Posterior cingulate gyrus (tissue), 11 donors: ENCODE measurements at regions not wholly inside any gene's neighbourhood (a gene's known extent, or its start where the extent isn't known, plus 50 kb on each side); places are given as distances from the start of the nearest gene placed in this dataset.

Experiments used
- DNase-seq, 10 donors: peaks; one replicate each; pipeline versions ENCODE4 v3.0.0 to v3.0.0-alpha.2; 2020 to 2021; ENCODE audit warnings: mixed read lengths in 3 of 10
- intact Hi-C: fragments of 100-400 bp; cut with DNase I; formaldehyde crosslinking; loops from one replicate; pipeline ENCODE4 v1.15.1; 2023

- intact Hi-C loops = no loop called here
- DNase-seq = peak in 1 of 10 donors; percentile 4
Observed at GRCh38 chr17:34527908-34528470, 51.4 kb upstream of the TMEM132E start.

DNA sequence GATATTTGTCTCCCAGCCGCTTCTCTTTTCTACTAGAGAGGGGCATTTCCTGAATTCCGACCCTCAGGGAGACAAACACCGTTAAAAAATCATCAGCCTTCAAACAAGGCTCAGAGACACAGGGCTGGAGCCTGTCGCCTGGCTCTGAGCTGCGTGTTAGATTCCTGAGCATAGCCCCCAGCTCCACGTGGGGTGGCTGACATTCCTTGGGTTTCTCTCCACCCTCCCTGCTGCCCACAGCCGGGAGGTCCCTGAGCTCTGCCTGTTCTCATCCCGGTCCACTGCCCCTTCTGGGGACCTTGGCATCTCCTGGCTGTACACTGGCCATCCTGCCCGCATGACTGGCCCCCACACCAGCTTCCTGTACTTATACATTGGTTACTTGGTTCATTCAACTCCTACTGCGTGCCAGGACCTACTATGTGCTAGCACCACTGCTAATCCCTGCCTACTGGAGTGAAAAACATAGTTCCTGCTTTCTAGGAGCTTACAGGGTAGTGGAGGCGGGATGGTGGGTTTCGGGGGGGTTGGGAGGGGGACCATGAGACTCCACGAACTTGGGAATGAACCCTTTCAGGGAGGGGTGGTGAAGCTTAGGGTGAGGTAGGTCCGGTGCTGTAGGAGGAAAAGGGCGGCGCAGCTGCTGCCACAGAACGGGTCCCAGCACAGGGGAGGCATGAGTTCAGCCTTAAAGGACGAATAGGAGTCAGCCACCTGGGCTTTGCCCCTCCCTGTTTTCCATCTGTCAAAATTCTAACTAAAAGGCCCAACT lies 52.1 kb upstream of the TMEM132E start:
- intact Hi-C loops = no loop called here
- no peak for DNase-seq

GRCh38 chr17:34525651-34526050 lies 53.7 kb upstream of the TMEM132E start:
- intact Hi-C loops = no loop called here
- no peak for DNase-seq

GRCh38 chr17:34521955-34522354 lies 57.4 kb upstream of the TMEM132E start:
- intact Hi-C loops = no loop called here
- no peak for DNase-seq

- intact Hi-C loops = no loop called here
- DNase-seq = peak in 1 of 10 donors; percentile 9
Observed at GRCh38 chr17:34519282-34519681, 60.1 kb upstream of the TMEM132E start.

DNA sequence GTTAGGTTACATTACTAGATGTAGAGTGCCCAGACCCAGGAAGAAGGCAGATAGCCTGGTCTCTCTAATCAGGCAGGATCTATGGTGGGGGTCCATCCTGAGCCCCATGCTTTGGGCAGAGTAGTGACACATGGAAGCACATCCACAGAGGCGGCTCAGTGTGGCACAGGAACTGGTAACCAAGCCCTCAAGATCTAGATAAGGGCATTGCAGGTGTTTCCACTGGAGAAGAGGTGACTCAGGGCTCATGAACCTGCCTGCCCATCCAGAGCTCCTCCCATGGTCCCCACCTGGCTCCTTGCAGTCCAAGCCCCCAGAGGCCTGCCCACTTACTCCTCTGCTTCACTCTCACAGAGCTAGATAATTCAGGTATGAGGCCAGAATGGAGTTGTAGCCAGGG lies 62.0 kb upstream of the TMEM132E start:
- intact Hi-C loops = no loop called here
- no peak for DNase-seq

DNA sequence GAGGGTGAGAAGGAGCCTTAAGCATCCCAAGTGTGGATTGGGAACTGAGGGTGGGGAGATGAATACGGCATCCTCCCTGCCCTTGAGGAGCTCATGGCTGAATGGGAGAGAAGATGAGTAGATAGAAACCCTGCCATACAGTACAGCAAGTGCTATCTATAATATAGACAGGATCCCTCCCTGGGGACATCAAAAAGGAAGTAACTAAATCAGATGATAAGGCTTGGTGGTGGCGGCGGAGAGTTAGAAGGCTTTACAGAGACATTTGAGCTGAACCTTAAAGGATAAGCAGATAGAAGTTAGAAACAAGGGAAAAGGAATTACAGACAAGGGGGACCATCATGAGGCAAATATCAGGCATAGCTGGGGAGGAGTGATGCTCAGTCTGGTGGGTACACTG lies 67.5 kb upstream of the TMEM132E start:
- no peak for DNase-seq
- intact Hi-C loops = no loop called here

DNA sequence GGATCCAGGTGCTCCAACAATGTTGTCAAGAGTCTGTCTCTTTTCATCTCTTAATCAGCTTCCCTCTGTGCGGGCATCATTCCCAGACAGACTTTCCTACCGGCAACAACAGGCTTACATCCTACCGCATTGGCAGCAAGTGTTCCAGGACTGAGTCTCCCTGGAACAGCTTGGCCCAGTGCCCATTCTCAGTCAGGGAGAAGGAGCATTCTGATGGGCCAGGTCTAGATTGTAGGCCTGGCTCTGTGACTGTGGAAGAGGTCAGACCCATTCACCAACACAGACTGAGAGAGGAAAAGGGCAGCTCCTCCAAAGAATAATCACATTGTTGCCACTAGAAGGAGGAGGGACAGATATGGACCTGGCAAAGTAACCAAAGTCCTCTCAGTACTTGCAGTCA lies 68.1 kb upstream of the TMEM132E start:
- peak in 1 of 10 donors; percentile 14 for DNase-seq
- intact Hi-C loops = no loop called here

DNA sequence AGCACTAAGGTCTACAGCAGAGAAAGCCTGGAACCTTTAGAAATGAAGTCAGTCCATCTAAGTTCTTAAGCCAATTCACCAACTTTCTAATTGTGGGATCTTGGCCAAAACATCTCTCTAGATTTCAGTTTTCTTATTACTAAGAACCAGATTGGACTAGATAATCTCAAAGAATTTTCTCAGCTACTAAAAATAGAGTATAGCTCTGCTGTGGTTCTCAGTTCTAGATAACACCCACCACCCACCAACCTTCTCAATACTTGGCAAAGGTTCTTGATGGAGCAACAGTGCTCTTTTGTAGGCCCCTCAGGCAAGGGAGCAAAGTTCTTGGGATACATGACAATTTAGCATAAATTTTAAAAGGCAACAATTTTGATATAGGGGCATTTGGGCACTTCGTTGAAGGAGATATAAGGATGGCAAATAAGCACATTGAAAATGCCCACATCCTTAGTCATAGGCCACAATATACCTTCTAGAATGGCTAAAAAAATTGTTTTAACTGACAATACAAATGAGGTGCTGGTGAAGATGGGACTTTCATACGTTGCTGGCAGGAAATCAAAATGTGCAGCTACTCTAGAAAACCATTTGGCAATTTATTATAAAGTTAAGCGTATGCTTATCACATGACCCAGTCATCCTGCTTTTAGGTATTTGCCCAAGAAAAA lies 74.4 kb upstream of the TMEM132E start:
- intact Hi-C loops = no loop called here
- no peak for DNase-seq

DNA sequence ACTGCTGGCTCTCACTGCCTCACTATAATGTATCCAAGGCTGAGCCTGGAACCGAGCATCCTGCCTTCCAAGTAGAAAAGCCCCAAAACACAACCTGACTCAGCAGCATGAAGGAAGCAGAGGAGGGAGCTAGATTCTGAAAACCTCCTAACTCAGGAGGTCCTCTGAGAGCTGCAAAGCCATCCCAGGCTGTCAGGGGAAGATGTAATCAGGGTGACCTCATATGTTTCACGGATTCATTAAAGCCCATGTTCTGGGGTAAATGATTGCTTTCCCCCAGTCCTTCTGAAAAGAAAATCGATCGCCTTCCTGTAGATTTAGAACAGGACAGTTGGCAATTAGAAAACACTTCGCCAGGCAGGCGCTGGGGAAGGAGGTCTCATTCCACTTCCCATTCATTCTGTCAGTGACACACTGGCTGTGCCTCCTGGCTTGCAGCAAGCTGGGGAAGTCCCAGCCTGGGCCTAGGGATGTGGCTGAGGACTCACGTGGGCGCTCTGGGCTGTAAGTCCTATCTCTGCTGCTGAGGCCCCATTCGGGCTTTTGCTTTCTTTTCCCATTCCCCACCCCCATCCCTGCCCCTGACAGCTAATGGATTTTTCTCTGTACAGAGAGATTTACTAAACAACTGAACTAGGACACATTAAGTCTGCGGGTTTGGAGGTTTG lies 75.7 kb upstream of the TMEM132E start:
- peak in 3 of 10 donors; percentile 10 to 85 (median 27) for DNase-seq
- intact Hi-C loops = no loop called here

DNA sequence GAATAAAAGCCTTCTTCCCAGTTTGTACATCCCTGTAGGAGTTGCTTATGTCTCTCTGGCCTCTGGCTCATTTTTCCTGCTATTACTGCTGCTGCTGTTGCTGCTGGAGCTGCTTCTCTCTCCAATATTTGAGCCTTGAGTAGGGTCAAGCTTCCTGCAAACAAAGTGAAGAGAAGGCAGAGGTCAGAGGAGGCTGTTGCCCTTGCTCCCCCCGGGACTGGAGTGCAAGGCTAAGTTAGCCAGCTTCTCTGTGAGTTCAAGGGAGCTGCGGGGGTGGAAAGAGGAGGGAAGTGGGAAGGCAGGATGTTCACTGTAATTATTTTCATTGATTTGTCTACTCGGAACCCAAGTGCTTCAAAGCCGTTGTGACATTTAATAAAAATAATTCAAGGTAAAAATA lies 77.0 kb upstream of the TMEM132E start:
- DNase-seq = no peak
- intact Hi-C loops = no loop called here

DNA sequence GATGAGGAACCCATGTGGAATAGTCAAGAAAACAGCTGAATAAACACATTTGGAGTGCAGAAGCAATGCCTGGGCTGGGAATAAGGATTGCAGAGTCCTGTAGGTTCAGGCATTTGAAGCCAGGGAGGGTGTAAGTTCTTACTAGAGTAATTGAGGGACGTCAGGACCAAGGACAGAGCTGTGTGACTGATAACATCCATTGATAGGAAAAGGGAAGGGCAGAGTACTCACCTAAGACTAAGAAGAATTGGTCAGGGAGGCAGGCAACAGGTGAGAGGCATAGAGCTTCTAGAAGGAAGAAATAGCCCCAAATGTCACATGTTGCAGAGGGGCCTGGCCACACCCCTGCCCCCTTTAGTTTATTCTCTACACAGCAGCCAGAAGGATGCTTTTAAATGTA lies 79.8 kb upstream of the TMEM132E start:
- no peak for DNase-seq
- intact Hi-C loops = no loop called here

DNA sequence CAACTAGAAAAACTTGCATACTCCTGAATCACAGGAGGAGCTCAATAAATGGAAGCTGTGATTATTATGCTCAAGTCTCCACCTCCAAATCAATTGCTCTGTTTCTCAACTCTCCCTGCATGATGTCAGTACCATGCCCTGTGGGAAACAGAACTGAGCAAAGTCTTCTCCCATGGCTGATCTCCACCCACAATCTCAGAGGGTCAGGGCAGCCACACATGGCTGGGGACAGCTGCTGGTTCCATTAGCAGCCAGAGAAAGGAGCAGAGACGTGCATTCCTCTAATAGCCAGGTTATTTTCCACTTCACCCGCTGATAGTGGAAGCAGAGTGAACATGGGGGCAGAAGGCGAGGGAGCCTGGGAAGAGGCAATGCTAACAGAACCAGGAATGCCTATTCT lies 85.5 kb upstream of the TMEM132E start:
- intact Hi-C loops = no loop called here
- no peak for DNase-seq

GRCh38 chr17:34487626-34488025 lies 91.8 kb upstream of the TMEM132E start:
- no peak for DNase-seq
- intact Hi-C loops = no loop called here

DNA sequence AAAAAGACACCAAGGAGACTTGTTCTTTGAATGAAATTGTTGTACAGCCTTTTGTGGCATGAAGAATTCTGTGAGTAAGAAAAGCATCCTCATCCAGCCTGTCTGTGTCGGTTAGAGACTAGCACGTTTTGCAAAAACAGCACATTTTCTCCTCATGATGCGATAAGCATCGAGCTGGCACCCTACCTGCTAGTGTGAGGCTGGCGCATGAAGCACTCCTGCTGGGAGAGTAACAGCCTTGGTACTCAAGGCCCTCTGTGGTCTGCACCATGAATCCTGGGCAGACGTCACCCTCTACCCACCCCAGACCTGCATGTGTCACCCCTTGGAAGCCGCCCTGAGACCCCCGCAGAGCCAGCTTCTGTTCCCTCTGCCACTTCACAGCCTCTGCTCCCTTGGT lies 92.6 kb upstream of the TMEM132E start:
- intact Hi-C loops = no loop called here
- DNase-seq = no peak

- no peak for DNase-seq
- intact Hi-C loops = no loop called here
Observed at GRCh38 chr17:34485999-34486398, 93.4 kb upstream of the TMEM132E start.

- intact Hi-C loops = no loop called here
- no peak for DNase-seq
Observed at GRCh38 chr17:34484193-34484733, 95.1 kb upstream of the TMEM132E start.

GRCh38 chr17:34482730-34483129 lies 96.7 kb upstream of the TMEM132E start:
- intact Hi-C loops = no loop called here
- DNase-seq = peak in 1 of 10 donors; percentile 10

DNA sequence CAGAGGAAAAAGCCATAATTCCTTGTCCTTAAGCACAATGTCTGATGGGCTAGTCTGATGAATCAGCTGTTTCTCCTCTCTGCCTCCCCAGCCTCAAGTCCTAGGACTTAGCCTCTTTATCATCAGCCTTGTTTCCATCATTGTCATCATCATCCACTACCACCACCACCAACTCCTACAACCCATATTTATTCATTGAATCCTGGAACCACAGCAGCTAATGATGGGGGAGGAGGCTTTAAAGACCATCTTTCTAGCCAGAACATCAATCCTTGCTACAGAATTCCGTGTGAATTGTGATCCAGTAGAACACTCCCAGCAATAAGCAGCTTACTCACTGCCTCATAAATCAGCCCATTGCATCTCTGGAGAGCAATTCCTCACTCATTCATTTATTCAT lies 97.6 kb upstream of the TMEM132E start:
- intact Hi-C loops = no loop called here
- no peak for DNase-seq

- no peak for DNase-seq
- intact Hi-C loops = no loop called here
Observed at GRCh38 chr17:34479371-34479770, 100.0 kb upstream of the TMEM132E start.

DNA sequence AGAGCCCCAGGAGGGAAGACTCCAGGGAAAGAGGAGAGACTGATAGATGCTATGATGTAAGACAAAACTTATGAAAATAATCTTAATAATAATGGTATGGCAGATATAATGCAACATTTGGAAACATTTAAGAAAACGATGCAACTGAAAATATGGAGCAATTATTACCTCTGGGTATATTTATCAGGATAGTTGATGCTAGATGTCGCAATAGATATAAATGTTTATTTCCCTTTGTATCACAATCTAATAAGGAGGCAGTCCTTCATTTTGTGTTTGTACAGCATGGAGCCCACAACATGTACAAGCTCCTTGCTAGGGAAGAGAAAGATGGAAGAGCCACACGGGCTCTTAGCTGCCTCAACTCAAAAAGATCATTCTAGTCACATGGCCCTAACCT lies 101.1 kb upstream of the TMEM132E start:
- no peak for DNase-seq
- intact Hi-C loops = no loop called here
